K562 (cell line): ENCODE measurements at regions not wholly inside any gene's neighbourhood (a gene's known extent, or its start where the extent isn't known, plus 50 kb on each side); places are given as distances from the start of the nearest gene placed in this dataset.
"Not testable (repeated sequence)": the region's sequence is repeated elsewhere in the genome, so short reads cannot be mapped to it uniquely, and the experiment has no call there.

Source experiments
- CTCF ChIP-seq, 3 experiments: IDR thresholded peaks in 2 of 3; conservative IDR thresholded peaks in 1 of 3; 2 replicates each; pipeline ENCODE4 v1.5.1; 2011 to 2012; ENCODE audit warnings: low read length in 3 of 3, mild to moderate bottlenecking in 3 of 3, control low read depth in 2 of 3, improper control_type of control experiment in 1 of 3, inconsistent platforms in 1 of 3, low read depth in 1 of 3, mixed read lengths in 1 of 3, moderate library complexity in 1 of 3; ENCODE audit not compliant: insufficient read depth in 2 of 3
- ZNF232 ChIP-seq: sonication (generic); formaldehyde crosslinking; IDR thresholded peaks from 2 replicates; pipeline ENCODE4 v1.8.0; 2022; ENCODE audit warnings: mild to moderate bottlenecking, missing genetic modification reagents

GRCh38 chr2:37746011-37746410 is 74.6 kb upstream of the CDC42EP3 start:
- TF ChIP-seq CTCF (IDR thresholded peaks at IDR 0.05 in 2 of 3, conservative IDR thresholded peaks at IDR 0.05 in 1 of 3; ENCODE audit: insufficient read depth in 2 of 3, low read depth in 1 of 3, low read length in 3 of 3); ZNF232 (CRISPR knock-in tag): not testable (repeated sequence)
